ENCODE measurements at regions not wholly inside any gene's neighbourhood (a gene's known extent, or its start where the extent isn't known, plus 50 kb on each side); places are given as distances from the start of the nearest gene placed in this dataset.

DNA sequence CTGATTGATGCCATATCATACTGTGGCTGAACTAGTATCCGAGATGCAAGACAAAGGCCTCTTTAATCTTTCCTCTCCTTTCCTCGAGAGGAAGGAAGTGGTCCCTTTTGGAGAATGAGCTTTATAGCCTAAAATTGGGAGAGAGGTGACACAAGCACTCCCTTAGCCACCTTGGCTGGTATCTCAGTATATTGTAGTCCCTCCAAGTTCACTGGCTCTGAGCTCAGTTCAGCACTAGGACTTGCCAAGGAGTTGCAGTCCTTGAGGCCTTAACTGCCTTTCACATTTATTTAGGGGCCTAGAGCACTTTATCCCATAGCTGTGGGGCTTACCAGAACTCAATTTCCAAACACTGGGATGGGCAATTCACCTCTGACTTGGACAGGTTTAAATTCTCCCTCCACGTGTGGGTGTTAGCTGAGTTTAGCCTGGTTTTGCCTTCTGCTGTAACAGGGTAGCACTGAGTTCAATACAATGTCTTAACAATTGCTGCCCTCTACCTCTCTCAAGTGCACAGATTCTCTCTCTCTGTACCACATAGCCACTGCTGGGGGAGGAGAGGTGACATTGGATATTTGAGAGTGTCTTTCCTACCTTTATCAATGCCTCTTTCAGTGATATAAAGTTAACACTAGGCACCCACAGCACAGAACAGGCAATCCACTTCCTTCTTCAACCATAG is 216.4 kb downstream of the TECRL start:
- H2AFZ ChIP-seq (ENCODE audit: low read length): no peak overlapping the region
- H3K18ac ChIP-seq (ENCODE audit: insufficient read length, low read depth, low read length): no peak overlapping the region
- no peak for TF ChIP-seq CTCF (conservative IDR thresholded peaks at IDR 0.05)
- H4K8ac ChIP-seq (replicated peaks; ENCODE audit: insufficient read length, low read depth, low read length): no peak overlapping the region
- H3K36me3 Mint-ChIP-seq (ENCODE audit: insufficient read depth in 1 of 3, low read depth in 3 of 3): no peaks in the 10 kb centered on the region
- no peaks in the 10 kb centered on the region for H3K79me1 ChIP-seq (ENCODE audit: insufficient read depth, low read depth, low read length, poor library complexity, severe bottlenecking)
- H4K91ac ChIP-seq (ENCODE audit: insufficient read length, low read depth, low read length): no peak overlapping the region
- no peaks in the 10 kb centered on the region for H3K23me2 ChIP-seq (ENCODE audit: insufficient read length, low read depth, low read length, poor library complexity, severe bottlenecking)
- H4K5ac ChIP-seq (ENCODE audit: insufficient read length, low read depth, low read length): no peak overlapping the region
- H3K56ac ChIP-seq (ENCODE audit: insufficient read length, low read depth, low read length): no peak overlapping the region
- H3K4me1 Mint-ChIP-seq: peaks cover 9 to 10% of the 10 kb centered on the region in 2 experiments
- no peaks in the 10 kb centered on the region for H3K9me3 ChIP-seq (ENCODE audit: control insufficient read depth, low read depth, low read length)
- no peak overlapping the region for H3K9ac ChIP-seq (ENCODE audit: extremely low read depth, insufficient read length, low read length)
- H2BK120ac ChIP-seq (ENCODE audit: low read depth, low read length, poor library complexity, severe bottlenecking): no peak overlapping the region
- no peak overlapping the region for H3K4ac ChIP-seq (ENCODE audit: low read depth, low read length)
- no peaks in the 10 kb centered on the region for H4K20me1 ChIP-seq (ENCODE audit: control insufficient read depth, insufficient read depth, insufficient read length)
- no peaks in the 10 kb centered on the region for H3K27me3 Mint-ChIP-seq (ENCODE audit: low read depth)
- no peak overlapping the region for H3K4me2 ChIP-seq (ENCODE audit: insufficient read depth, insufficient read length, low read length)
- no peak for DNase-seq
- no peaks in the 10 kb centered on the region for H3K27me3 ChIP-seq (ENCODE audit: insufficient read depth, low read length)
- H3K14ac ChIP-seq (ENCODE audit: insufficient read depth, low read length): no peak overlapping the region
- no peak overlapping the region for H2BK5ac ChIP-seq (ENCODE audit: insufficient read length, low read length)
- H3K9me3 Mint-ChIP-seq: no peaks in the 10 kb centered on the region; a peak in 1 of 5 replicates
- no peak overlapping the region for H3K23ac ChIP-seq (ENCODE audit: insufficient read length, low read depth, low read length)
- no peak overlapping the region for H3K27ac ChIP-seq (ENCODE audit: insufficient read length, low read depth, low read length)
- no peaks in the 10 kb centered on the region for H3K79me2 ChIP-seq (ENCODE audit: insufficient read depth, low read length)
- H2BK15ac ChIP-seq (ENCODE audit: low read depth, low read length): no peak overlapping the region
- no peak overlapping the region for H2AK5ac ChIP-seq (ENCODE audit: insufficient read length, low read length)
- no peak overlapping the region for H2BK12ac ChIP-seq (ENCODE audit: insufficient read length, low read depth, low read length)
- WGBS (ENCODE audit: extremely low coverage, insufficient read length, low lambda C conversion rate): no CpG with 5 or more reads among the region's 3 CpGs
- no peak overlapping the region for H3K4me3 Mint-ChIP-seq
- H3K4me1 ChIP-seq (ENCODE audit: insufficient read depth, low read length): no peaks in the 10 kb centered on the region
- no peak overlapping the region for H3T11ph ChIP-seq (ENCODE audit: low read length)
- H2BK20ac ChIP-seq (ENCODE audit: low read depth, low read length, poor library complexity, severe bottlenecking): no peak overlapping the region
- H3K27ac Mint-ChIP-seq: no peak overlapping the region

Measured in H9 (cell line).